DMS53 treated with DMSO at 0.1 percent for 48 hours (cell line): ENCODE measurements at regions not wholly inside any gene's neighbourhood (a gene's known extent, or its start where the extent isn't known, plus 50 kb on each side); places are given as distances from the start of the nearest gene placed in this dataset.
A peak's percentile ranks its signal among the peaks of the same experiment; 100 is the strongest.

Experiments used
- DNase-seq: peaks from one replicate; lab custom pipeline; 2025; ENCODE audit not compliant: unreplicated experiment; lab: John Stamatoyannopoulos, UW

DNA sequence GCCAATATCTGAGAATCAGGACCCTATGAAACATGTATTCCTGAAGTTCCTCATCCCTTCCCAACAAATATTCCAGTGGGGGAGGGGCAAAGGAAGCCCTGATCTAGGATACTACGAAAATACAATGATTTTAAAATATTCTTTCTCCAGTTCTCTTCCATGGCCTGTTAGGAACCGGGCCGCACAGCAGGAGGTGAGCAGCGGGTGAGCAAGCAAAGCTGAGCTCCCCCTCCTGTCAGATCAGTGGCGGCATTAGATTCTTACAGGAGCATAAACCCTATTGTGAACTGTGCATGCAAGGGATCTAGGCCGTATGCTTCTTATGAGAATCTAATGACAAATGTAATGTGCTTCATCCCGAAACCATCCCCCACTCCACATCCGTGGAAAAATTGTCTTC lies 370.8 kb downstream of the WDR11 start:
- DNase-seq = no peak

DNA sequence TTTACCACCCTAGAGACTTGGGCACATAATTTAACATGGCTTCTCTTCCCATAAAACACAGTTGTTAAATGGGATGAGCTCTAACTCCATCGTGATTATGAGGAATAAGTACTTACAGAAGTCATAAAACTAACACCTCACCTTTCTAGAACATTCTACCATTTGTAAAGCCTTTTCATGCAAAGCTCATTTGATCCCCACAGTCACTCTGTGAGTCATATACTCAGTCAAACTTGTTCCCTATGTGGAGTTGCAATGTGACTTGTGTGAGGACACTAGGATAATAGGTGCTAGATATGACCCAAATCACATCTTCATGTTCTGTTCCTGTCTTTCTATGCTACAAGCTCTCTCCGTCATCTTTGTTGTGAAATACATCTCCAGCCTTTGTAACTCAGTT lies 371.7 kb downstream of the WDR11 start:
- DNase-seq = no peak

DNA sequence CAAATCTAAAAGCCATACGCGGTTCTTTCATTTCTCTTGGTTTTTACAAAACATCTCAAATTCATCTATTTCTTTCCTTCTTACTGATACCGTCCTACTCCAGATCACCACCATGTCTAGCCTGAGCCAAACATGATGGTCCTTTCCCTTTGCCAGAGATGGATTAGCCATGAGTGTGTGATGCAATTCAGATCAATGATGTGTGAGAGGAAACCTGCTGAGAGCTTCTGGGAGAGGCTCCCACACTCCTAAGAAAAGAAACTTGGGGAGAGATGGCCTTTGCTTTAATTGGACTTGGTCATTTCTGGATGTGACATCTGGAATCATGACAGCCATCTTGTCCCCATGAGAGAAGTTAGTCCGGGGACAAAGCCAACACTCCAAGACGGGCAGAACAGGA lies 367.2 kb downstream of the FGFR2 start:
- DNase-seq = no peak

DNA sequence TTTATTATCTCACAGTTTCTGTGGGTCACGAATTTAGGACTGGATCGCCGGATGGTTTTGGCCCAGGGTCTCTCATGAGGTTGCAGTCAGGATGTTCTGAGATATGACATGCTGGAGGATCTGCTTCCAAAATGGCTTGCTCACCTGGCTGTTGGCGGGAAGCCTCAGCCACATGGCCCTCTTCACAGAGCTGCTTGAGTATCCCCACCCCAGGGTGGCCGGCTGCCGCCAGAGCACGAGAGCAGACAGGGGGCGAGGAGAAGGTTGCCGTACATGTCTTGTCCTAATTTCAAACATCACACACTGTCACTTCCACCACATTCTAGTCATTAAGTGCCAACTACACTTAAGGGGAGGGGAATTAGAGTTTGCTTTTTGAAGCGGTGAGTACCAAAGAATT lies 365.8 kb downstream of the FGFR2 start:
- no peak for DNase-seq

DNA sequence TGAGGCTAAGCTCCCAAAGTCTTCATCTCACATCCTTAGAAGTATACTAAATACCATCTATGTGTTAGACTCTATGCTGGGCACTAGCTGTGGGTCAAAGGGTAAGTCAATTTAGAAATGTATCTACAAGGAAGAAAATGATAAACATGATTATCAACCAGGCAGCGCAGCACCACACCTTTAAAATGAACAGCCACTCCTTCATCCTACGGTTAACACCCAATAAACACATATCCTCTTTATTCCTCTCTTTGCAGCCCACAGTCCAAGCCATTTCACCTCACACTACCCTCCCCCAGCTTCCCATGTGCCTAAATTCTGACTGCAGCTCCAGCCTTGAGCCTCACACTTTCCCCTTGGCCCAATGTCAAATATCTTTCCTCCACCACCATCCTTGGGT lies 362.6 kb downstream of the FGFR2 start:
- DNase-seq = no peak

DNA sequence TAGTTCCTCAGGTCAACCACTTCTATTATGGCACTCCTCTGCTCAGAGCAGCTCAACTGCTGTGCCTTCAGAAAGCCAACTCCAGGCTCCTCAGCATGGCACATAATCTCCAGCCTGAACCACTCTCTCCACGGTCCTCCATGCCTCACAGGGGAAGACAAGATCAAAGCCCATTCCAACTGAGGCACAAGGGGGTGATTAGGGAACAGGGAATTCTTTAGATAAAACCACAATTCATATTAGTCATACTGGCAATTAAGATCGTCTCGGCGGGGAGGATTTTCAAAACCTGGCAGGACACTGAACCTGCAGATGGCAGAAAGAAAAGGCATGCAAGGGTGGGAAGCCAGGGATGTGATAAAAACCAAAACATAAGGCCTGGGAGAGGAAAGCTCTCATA lies 361.6 kb downstream of the FGFR2 start:
- DNase-seq = no peak

DNA sequence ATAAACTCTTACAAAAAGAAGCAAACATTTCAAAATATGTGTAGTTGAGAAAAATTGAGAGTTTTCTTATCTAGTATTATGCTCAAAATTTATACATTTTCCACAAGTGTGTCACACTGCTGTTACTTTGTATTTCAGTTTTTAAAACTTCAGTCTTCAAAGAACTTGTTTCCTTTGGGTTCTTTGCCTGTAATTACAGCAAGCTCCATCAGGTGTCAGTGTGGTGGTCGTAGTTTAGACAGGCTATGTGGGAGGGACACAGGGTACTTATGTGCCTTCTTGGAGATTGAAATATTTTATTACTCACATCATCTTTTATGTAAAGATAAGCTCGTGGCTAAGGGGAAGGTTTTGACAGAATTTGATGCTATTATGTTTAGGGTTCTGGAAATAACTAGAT lies 360.5 kb downstream of the FGFR2 start:
- no peak for DNase-seq

DNA sequence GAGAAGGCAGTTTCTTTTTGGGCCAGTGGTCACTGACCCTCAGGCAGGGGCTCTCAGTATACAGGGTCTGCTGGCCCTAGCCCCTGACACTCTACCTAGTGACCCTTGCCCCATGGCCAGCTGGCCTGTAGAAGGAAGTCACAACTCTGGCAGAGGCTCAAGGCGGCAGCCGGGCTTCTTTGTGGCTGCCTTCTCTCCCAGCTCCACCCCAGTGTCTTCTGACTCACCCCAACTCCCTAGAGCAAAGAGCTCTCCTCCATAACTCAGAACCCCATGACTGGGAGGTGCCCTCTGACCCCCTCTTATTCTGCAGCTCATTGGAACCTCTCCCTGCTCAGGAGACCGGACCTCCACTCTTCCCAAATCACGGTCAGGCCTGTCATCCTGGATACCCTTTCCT lies 358.2 kb downstream of the FGFR2 start:
- no peak for DNase-seq

DNA sequence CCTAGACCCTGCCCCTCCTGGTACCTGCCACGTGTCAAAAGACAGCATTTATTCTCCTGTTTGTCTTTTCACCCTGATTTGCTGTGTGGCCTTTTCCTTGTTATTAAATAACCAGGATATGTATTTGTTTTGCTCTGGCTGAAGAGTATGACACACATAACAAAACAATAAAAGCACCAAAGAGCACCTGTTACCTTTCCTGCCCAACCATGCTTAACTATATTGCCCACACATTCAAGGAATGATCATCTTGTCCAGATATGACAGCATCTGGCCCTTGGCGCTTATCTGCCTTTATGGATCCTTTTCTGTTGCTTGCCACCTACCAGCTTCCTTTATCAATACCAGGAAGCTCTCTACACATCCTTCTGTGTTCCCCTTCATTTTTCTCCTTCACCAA lies 357.7 kb downstream of the FGFR2 start:
- peak; percentile 88 for DNase-seq

DNA sequence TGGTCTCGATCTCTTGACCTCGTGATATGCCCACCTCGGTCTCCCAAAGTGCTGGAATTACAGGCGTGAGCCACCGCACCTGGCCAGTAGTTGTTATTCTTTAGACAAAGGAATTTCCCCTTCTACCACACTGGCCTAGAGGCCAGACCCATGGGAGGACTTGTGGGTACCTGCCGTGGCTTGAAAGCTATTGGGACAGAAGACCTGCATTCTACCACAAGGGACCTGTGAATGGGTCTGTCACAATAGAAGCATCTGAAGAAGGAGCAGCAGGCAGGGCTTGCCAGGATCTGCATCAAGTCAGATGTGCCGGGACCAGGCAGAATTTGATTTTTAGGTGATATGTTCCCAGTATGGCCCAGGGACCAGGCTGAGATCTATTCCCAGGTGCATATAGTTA lies 356.9 kb downstream of the FGFR2 start:
- DNase-seq = no peak

DNA sequence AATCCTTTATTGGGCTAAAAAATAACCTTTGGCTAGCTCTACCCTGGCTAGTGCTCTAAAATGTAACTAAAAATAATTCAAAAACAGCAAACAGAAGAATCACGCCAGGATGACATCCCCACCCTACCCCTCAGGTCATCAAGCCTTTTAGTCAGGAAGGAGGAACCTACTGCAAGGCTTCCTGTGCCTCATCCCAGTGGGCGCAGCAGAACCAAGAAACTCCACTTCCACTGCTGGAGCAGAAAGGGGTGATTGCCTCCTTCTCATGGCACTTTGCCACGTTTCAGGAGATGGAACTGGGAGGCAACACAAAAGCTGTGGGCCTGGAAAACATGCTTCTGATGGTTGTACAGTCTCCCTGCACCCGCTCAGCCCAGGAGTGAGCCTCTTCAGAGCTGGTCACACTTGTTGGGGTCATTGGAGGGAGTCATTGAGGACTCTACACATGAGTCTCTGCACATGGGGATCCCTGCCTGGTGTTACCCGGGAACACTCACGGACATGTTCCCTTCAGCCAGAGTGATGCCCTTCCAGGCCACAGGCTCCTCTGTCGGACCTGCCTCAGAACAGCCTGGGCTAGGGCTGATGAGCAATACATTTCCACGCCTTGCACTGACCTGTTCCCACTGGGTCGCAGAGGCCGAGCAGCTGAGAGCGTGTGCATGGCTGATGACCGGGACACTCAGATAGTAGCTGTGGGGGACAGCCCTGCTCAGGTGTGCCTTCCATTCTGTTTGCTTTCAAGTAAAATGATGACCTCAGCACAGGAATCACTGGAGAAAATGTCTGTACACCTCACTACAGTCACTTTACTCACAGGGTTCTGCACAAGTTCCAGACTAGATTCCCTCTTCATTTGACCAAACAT lies 355.3 kb downstream of the FGFR2 start:
- DNase-seq = no peak

DNA sequence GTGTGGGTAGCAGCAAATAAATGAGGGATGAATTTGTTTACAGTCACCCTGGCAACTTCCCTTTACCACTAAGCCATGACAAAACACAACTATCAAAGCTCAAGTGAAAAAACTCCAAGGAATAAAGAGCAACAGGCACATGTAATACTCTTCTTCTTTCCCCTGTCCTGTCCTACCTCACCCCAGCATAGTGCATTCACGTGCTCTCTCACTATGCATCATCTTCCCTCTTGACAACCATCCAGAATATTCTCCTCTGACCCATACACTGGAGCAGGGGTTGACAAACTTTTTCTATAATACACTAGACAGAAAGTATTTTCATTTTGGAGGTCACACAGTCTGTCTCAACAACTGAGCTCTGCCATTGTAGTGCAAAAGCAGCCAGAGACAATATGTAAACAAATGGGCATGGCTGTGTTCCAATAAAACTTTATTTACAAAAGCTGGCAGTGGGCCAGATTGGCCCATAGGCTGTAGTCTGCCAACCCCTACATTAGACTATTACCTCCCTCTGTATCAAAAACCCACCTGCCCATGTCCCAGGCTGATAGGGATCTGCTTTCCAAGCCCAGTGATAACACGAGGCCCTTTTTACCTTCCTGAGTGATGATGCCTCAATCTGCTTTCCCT lies 354.5 kb downstream of the FGFR2 start:
- no peak for DNase-seq

DNA sequence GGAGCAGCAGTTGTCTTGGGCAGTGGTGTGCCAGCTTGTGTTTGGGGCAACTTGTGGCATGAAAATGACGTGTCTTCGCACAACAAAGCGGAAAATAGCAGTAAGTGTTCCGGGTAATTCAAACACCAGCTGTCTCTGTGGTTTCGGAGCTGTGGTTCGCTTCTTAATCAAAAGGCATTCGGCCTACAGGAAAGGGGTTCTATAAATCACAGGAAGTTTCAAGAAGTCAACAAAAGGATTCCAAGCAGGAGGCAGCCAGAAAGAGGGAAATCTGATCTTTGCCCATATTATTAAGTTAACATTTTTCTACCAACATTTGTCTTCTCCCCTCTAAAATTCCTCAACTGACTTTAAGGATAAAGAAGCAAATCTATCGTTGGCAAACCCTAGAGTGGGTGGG lies 353.4 kb downstream of the FGFR2 start:
- no peak for DNase-seq

DNA sequence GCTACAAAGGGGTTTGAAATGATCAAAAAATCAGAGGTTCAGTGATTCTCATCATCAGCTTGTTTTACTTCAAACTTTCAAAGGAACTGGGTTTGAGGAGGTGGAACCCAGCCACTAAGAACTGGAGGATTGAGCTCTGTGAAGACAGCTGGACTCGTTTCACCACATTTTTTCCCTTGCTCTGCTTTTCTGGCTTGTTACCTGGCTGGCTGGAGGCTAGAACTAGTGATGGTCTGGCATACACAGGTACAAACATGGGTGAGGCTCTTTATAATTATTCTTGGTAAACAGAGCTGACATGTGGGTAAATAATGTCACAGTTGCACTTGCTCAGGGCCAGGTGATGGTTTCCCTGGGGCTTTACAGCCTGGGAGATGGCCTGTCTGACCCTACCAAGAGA lies 352.5 kb downstream of the FGFR2 start:
- peak; percentile 20 for DNase-seq

DNA sequence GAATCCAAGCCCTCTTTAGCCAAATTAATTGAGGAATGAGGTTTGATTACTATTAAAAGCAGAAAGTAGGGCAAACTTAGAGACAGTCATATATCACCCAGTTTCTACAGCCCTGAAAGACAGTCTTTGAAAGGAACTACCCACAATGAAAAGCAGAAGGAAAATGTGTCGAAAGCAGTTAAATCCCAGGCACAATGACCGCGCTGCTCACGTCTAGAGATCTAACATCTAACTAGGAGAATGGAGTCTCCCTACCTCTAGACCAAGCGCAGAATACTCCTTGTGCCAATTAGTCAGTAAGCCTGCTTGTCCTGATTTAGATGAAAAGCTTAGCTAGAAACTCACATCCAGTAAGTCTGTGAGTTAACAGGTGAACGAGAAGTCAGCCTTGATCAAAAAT lies 350.0 kb downstream of the FGFR2 start:
- DNase-seq = no peak

DNA sequence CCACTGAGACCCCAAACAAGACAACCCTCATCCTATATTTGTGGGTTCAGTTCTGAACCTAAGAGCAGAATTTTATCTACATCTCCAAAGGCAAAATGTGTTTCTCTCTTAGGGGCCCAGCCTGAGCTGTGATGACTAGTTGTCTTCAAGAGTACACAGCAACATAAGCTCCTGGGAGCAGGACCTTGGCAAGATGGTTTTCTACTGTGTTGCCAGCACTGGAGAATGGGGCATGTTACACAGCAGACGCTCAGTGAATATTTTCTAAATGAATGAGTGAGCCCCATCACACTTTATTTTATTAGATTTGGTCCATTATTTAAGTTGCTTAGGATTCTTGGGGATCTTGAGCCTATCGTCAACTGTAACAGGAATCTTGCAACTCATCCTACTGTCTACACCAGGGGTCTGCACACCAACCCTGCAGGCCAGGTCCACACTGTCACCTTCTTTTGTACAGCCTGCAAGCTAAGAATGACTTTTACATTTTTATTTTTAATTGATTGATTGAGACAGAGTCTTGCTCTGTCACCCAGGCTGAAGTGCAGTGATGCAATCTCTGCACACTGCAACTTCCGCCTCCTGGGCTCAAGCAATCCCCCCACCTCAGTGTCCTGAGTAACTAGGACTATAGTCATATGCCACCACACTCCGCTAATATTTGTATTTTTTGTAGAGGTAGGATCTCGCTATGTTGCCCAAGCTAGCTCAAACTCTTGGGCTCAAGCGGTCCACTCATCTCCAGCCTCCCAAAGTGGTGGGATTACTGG lies 347.1 kb downstream of the FGFR2 start:
- no peak for DNase-seq

DNA sequence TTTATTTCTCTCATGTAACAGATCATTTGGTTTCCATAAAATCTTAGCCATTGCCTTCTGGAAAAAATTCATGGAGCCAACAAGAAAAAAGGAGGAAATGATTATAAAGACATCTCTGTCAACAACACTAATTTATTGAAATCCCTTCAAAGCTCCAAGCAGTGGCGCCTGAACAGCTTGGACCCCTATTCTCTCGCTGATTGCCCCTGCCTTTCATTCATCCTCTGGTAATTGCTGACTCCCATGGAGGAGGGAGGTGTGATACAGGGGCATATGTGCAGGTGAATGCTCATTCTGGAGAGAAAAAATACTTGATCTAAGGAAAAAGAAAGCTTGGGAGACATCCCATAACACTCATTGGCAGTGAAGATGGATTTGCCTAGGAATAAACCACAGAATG lies 345.5 kb downstream of the FGFR2 start:
- no peak for DNase-seq

DNA sequence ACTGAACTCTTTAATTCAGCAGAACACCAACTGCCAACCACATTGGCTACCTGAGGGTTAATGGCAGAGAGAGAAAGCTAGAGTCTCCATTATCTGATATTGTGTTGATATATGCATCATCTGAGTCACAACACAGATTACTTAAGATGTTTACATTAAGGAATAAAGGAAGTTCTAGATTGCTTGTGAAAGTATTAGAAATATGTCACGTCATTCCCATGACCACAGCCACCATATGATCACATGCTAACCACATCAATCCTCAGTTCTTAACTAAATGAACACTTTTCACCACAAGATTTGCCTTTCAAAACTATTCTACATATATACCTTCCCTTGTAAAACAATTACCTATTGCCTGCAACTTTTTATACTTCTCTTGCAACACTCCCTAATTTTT lies 337.9 kb downstream of the FGFR2 start:
- no peak for DNase-seq

DNA sequence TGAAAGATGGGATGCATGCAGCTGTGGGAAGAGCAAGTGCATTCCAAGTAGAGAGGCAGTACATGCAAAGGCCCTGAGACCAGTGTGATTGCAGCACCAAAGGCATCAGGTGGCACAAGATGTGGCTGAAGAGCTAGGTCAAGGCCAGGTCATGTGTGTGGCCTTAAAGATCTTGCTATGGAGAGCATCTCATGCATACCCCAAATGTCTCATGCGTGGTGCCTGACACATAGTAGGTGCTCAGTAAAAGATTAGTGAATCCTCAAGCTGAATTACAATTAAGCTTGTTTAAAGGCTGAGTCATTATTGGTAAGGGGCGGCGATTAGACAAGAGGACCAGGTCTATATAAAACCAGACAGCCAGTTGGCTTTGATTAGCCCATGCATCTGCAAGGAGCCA lies 336.6 kb downstream of the FGFR2 start:
- DNase-seq = no peak

DNA sequence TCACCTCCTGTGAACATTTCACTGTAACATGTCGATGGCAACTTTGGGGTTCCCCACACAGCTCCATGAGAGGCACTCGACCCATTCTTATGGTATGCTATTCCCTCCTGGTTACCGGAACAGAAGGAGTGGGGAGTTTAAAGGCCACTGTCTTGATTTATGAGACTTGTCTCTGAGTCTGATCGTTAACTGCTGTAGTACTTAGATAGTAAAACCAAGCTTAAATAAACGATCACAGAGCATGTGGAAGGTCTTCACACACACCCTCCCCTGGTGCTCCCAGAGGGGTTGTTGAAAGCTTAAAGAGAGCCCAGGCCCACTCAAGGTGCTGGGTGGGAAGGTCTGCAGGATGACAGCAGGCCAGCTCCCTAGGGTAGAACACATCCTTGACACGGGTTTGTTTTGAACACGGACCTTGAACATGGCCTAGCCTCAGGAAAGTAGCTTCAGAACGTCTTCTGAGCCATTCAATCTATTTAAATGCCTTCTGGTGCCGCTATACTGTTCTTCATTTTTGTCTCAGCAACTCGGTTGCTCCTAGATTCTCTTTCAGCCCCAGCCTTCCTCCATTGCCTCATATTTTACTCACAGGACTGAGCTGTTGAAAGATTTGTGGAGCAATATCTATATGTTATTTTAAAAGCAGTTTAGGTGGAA lies 335.3 kb downstream of the FGFR2 start:
- DNase-seq = no peak

DNA sequence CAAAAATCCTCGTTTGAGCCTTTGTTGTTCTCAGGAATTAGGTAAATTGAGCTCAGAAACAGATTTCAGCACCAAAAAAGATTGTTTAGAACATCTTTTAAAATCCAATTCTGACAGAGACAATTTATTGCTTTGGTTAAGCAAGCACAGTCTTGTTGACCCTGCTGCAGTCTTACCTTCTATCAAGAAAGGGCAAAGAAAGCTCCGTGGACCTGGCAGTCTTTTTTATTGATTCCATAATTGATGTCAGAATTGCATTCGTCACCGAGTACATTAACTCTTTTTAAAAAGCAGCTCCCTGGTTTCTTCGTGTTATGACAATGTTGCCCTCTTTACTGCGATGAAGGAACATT lies 334.8 kb downstream of the FGFR2 start:
- DNase-seq = no peak
